ENCODE measurements at regions not wholly inside any gene's neighbourhood (a gene's known extent, or its start where the extent isn't known, plus 50 kb on each side); places are given as distances from the start of the nearest gene placed in this dataset.
"Not testable (repeated sequence)": the region's sequence is repeated elsewhere in the genome, so short reads cannot be mapped to it uniquely, and the experiment has no call there.

- TF ChIP-seq CTCF (IDR thresholded peaks at IDR 0.05; ENCODE audit: low read depth, low read length); EZH2phosphoT487 (IDR thresholded peaks at IDR 0.05; ENCODE audit: low read depth): not testable (repeated sequence)
These were observed 83.4 kb upstream of the RAP2C start for GRCh38 chrX:132302687-132303086.

Measured in OCI-LY3 (cell line).